Stimulated activated naive B cell treated with anti-CD40 and anti-IgM and Interleukin-4, amounts not matched to agents 10 μg/mL and 1 μg/mL and 100 μg/mL, for 72 hours (primary cell): ENCODE measurements at regions not wholly inside any gene's neighbourhood (a gene's known extent, or its start where the extent isn't known, plus 50 kb on each side); places are given as distances from the start of the nearest gene placed in this dataset.

Source experiments
- ATAC-seq, 2 donors: fragments of 150-1000 bp; cut with Tn5 transposase; replicated peaks; 2 replicates each; pipeline ENCODE4 v1.10.0; 2021; ENCODE audit warnings: moderate library complexity in 1 of 2
- DNase-seq: peaks from one replicate; pipeline ENCODE4 v3.0.0; 2021
- H3K27ac Mint-ChIP-seq: one replicate; pipeline ENCODE4 v1.8.0; 2022; ENCODE audit warnings: mild to moderate bottlenecking, mixed read lengths
- H3K27me3 Mint-ChIP-seq, 2 donors: one replicate each; pipeline ENCODE4 v1.8.0; 2022; ENCODE audit warnings: mixed read lengths in 2 of 2
- H3K36me3 Mint-ChIP-seq, 2 donors: one replicate each; pipeline ENCODE4 v1.8.0; 2022; ENCODE audit warnings: mixed read lengths in 2 of 2, mild to moderate bottlenecking in 1 of 2
- H3K4me1 Mint-ChIP-seq, 2 donors: one replicate each; pipeline ENCODE4 v1.8.0; 2022; ENCODE audit warnings: mixed read lengths in 2 of 2, mild to moderate bottlenecking in 1 of 2
- H3K4me3 Mint-ChIP-seq, 2 donors: one replicate each; pipeline ENCODE4 v1.8.0; 2022; ENCODE audit warnings: mild to moderate bottlenecking in 2 of 2, mixed read lengths in 2 of 2, moderate library complexity in 1 of 2
- H3K9me3 Mint-ChIP-seq, 2 donors: one replicate each; pipeline ENCODE4 v1.8.0; 2022; ENCODE audit warnings: mixed read lengths in 2 of 2, mild to moderate bottlenecking in 1 of 2

GRCh38 chr13:81318231-81319019 is 977.5 kb upstream of the SPRY2 start:
- DNase-seq (no peak), ATAC-seq (no peak)
- H3K27me3 Mint-ChIP-seq, result no peaks in the 10 kb centered on the region
- no peaks in the 10 kb centered on the region for H3K9me3 Mint-ChIP-seq
- no peaks in the 10 kb centered on the region for H3K4me1 Mint-ChIP-seq
- H3K36me3 Mint-ChIP-seq, result no peaks in the 10 kb centered on the region
- H3K4me3 Mint-ChIP-seq, result no peak overlapping the region
- no peak overlapping the region for H3K27ac Mint-ChIP-seq

GRCh38 chr13:81314461-81314860 is 973.5 kb upstream of the SPRY2 start:
- no peak for ATAC-seq
- Mint-ChIP-seq H3K4me1 (no peaks in the 10 kb centered on the region), H3K27me3 (no peaks in the 10 kb centered on the region), H3K9me3 (no peaks in the 10 kb centered on the region), H3K27ac (no peak overlapping the region), H3K36me3 (no peaks in the 10 kb centered on the region), H3K4me3 (no peak overlapping the region)
- no peak for DNase-seq

- no peak for ATAC-seq
- no peak overlapping the region for H3K27ac Mint-ChIP-seq
- peaks cover 1 to 4% of the 10 kb centered on the region in 2 donors for H3K9me3 Mint-ChIP-seq
- no peaks in the 10 kb centered on the region for H3K4me1 Mint-ChIP-seq
- no peaks in the 10 kb centered on the region for H3K27me3 Mint-ChIP-seq
- H3K36me3 Mint-ChIP-seq, result no peaks in the 10 kb centered on the region
- DNase-seq, result no peak
- H3K4me3 Mint-ChIP-seq, result no peak overlapping the region
These were observed 965.0 kb upstream of the SPRY2 start for GRCh38 chr13:81305928-81306327.

- Mint-ChIP-seq H3K9me3 (peaks cover 1 to 4% of the 10 kb centered on the region in 2 donors), H3K27ac (no peak overlapping the region), H3K36me3 (no peaks in the 10 kb centered on the region), H3K4me3 (no peak overlapping the region), H3K27me3 (no peaks in the 10 kb centered on the region), H3K4me1 (no peaks in the 10 kb centered on the region)
- ATAC-seq (no peak), DNase-seq (no peak)
These were observed 963.3 kb upstream of the SPRY2 start for GRCh38 chr13:81304121-81304659.

- no peak overlapping the region for H3K4me3 Mint-ChIP-seq
These were observed 961.8 kb upstream of the SPRY2 start for GRCh38 chr13:81302677-81303076.

GRCh38 chr13:81302125-81302524 is 961.2 kb upstream of the SPRY2 start:
- Mint-ChIP-seq H3K36me3 (no peaks in the 10 kb centered on the region), H3K4me1 (no peaks in the 10 kb centered on the region), H3K9me3 (peaks cover 0 to 1% of the 10 kb centered on the region in 2 donors), H3K27ac (no peak overlapping the region), H3K4me3 (no peak overlapping the region), H3K27me3 (no peaks in the 10 kb centered on the region)
- no peak for DNase-seq
- ATAC-seq, result no peak

More at GRCh38 chr13:81302677-81303076, 961.8 kb upstream of the SPRY2 start:
- H3K9me3 Mint-ChIP-seq, result peaks cover 0 to 1% of the 10 kb centered on the region in 2 donors
- no peaks in the 10 kb centered on the region for H3K36me3 Mint-ChIP-seq
- ATAC-seq (no peak), DNase-seq (no peak)
- H3K4me1 Mint-ChIP-seq, result no peaks in the 10 kb centered on the region
- no peak overlapping the region for H3K27ac Mint-ChIP-seq
- no peaks in the 10 kb centered on the region for H3K27me3 Mint-ChIP-seq

GRCh38 chr13:81295177-81295576 is 954.3 kb upstream of the SPRY2 start:
- Mint-ChIP-seq H3K4me1 (no peaks in the 10 kb centered on the region), H3K4me3 (no peak overlapping the region), H3K36me3 (no peaks in the 10 kb centered on the region), H3K9me3 (peaks cover 3 to 6% of the 10 kb centered on the region in 2 donors), H3K27me3 (no peaks in the 10 kb centered on the region), H3K27ac (peak overlapping the region; percentile 15)
- ATAC-seq (no peak), DNase-seq (no peak)

- Mint-ChIP-seq H3K27ac (no peak overlapping the region), H3K4me3 (no peak overlapping the region), H3K4me1 (no peaks in the 10 kb centered on the region), H3K36me3 (no peaks in the 10 kb centered on the region), H3K27me3 (no peaks in the 10 kb centered on the region), H3K9me3 (peaks cover 3 to 6% of the 10 kb centered on the region in 2 donors)
- ATAC-seq, result no peak
- no peak for DNase-seq
These were observed 952.8 kb upstream of the SPRY2 start for GRCh38 chr13:81293594-81294164.

- no peaks in the 10 kb centered on the region for H3K36me3 Mint-ChIP-seq
- H3K9me3 Mint-ChIP-seq, result peaks cover 6 to 7% of the 10 kb centered on the region in 2 donors
- H3K4me3 Mint-ChIP-seq, result no peak overlapping the region
- no peaks in the 10 kb centered on the region for H3K27me3 Mint-ChIP-seq
- no peaks in the 10 kb centered on the region for H3K4me1 Mint-ChIP-seq
- ATAC-seq (no peak), DNase-seq (no peak)
- no peak overlapping the region for H3K27ac Mint-ChIP-seq
These were observed 942.6 kb upstream of the SPRY2 start for GRCh38 chr13:81283561-81283960.

- no peaks in the 10 kb centered on the region for H3K36me3 Mint-ChIP-seq
- ATAC-seq, result no peak
- H3K27me3 Mint-ChIP-seq, result no peaks in the 10 kb centered on the region
- DNase-seq, result no peak
- H3K4me1 Mint-ChIP-seq, result no peaks in the 10 kb centered on the region
- peaks cover 6 to 7% of the 10 kb centered on the region in 2 donors for H3K9me3 Mint-ChIP-seq
- no peak overlapping the region for H3K27ac Mint-ChIP-seq
- H3K4me3 Mint-ChIP-seq, result no peak overlapping the region
These were observed 942.1 kb upstream of the SPRY2 start for GRCh38 chr13:81283062-81283461.

GRCh38 chr13:81275666-81276258 is 934.8 kb upstream of the SPRY2 start:
- no peak for ATAC-seq
- no peak for DNase-seq
- Mint-ChIP-seq H3K36me3 (no peaks in the 10 kb centered on the region), H3K27me3 (no peaks in the 10 kb centered on the region), H3K9me3 (peaks cover 5 to 15% of the 10 kb centered on the region in 2 donors), H3K4me1 (no peaks in the 10 kb centered on the region), H3K27ac (no peak overlapping the region), H3K4me3 (no peak overlapping the region)

GRCh38 chr13:81247711-81248110 is 906.8 kb upstream of the SPRY2 start:
- ATAC-seq (no peak), DNase-seq (no peak)
- H3K27me3 Mint-ChIP-seq, result no peaks in the 10 kb centered on the region
- H3K27ac Mint-ChIP-seq, result no peak overlapping the region
- H3K4me1 Mint-ChIP-seq, result no peaks in the 10 kb centered on the region
- H3K36me3 Mint-ChIP-seq, result no peaks in the 10 kb centered on the region
- H3K4me3 Mint-ChIP-seq, result no peak overlapping the region
- no peaks in the 10 kb centered on the region for H3K9me3 Mint-ChIP-seq

- no peaks in the 10 kb centered on the region for H3K9me3 Mint-ChIP-seq
- no peaks in the 10 kb centered on the region for H3K36me3 Mint-ChIP-seq
- H3K4me3 Mint-ChIP-seq, result no peak overlapping the region
- H3K4me1 Mint-ChIP-seq, result no peaks in the 10 kb centered on the region
- ATAC-seq (no peak), DNase-seq (no peak)
- no peaks in the 10 kb centered on the region for H3K27me3 Mint-ChIP-seq
- H3K27ac Mint-ChIP-seq, result no peak overlapping the region
These were observed 905.6 kb upstream of the SPRY2 start for GRCh38 chr13:81246556-81246955.

- Mint-ChIP-seq H3K27me3 (no peaks in the 10 kb centered on the region), H3K36me3 (no peaks in the 10 kb centered on the region), H3K4me1 (no peaks in the 10 kb centered on the region), H3K4me3 (no peak overlapping the region), H3K9me3 (peaks cover 0 to 2% of the 10 kb centered on the region in 2 donors), H3K27ac (no peak overlapping the region)
- no peak for DNase-seq
- no peak for ATAC-seq
These were observed 903.1 kb upstream of the SPRY2 start for GRCh38 chr13:81244011-81244410.

GRCh38 chr13:81230386-81230785 is 889.5 kb upstream of the SPRY2 start:
- Mint-ChIP-seq H3K36me3 (no peaks in the 10 kb centered on the region), H3K4me1 (no peaks in the 10 kb centered on the region), H3K9me3 (peaks cover 0 to 3% of the 10 kb centered on the region in 2 donors), H3K27me3 (no peaks in the 10 kb centered on the region), H3K4me3 (no peak overlapping the region), H3K27ac (no peak overlapping the region)
- ATAC-seq (no peak), DNase-seq (no peak)
